Mesenchymal stem cell (in vitro differentiated cells and primary cell): ENCODE measurements at regions not wholly inside any gene's neighbourhood (a gene's known extent, or its start where the extent isn't known, plus 50 kb on each side); places are given as distances from the start of the nearest gene placed in this dataset.

ENCODE experiments used
- DNase-seq: peaks from one replicate; pipeline ENCODE4 v3.0.0-alpha.2; 2013
- H2AFZ ChIP-seq: one replicate; pipeline ENCODE4 v1.6.1; 2013; ENCODE audit warnings: low read depth, mild to moderate bottlenecking, control low read depth, inconsistent platforms, low read length, moderate library complexity
- H2AK5ac ChIP-seq: 2 replicates; pipeline ENCODE4 v1.6.1; 2013; ENCODE audit warnings: low read length, moderate library complexity, mild to moderate bottlenecking, inconsistent platforms; ENCODE audit not compliant: severe bottlenecking
- H2BK120ac ChIP-seq: one replicate; pipeline ENCODE4 v1.6.1; 2013; ENCODE audit warnings: low read depth, mild to moderate bottlenecking, inconsistent platforms, low read length, moderate library complexity
- H2BK12ac ChIP-seq, 2 experiments: one replicate each; pipeline ENCODE4 v1.6.1; 2013; ENCODE audit warnings: inconsistent platforms in 2 of 2, low read length in 2 of 2, mild to moderate bottlenecking in 2 of 2, moderate library complexity in 2 of 2, control low read depth in 1 of 2
- H2BK15ac ChIP-seq: one replicate; pipeline ENCODE4 v1.6.1; 2013; ENCODE audit warnings: mild to moderate bottlenecking, low read depth, inconsistent platforms; ENCODE audit not compliant: poor library complexity, severe bottlenecking
- H2BK5ac ChIP-seq: 2 replicates; pipeline ENCODE4 v1.6.1; 2013; ENCODE audit warnings: low read depth, mild to moderate bottlenecking, low read length, control low read depth, inconsistent platforms; ENCODE audit not compliant: poor library complexity, severe bottlenecking
- H3K14ac ChIP-seq, 2 experiments: one replicate each; pipeline ENCODE4 v1.6.1; 2013; ENCODE audit warnings: inconsistent platforms in 2 of 2, low read length in 2 of 2, control low read depth in 1 of 2, mild to moderate bottlenecking in 1 of 2, moderate library complexity in 1 of 2
- H3K18ac ChIP-seq, 2 experiments: one replicate each; pipeline ENCODE4 v1.6.1; 2013; ENCODE audit warnings: inconsistent platforms in 2 of 2, low read length in 2 of 2, control low read depth in 1 of 2, low read depth in 1 of 2, mild to moderate bottlenecking in 1 of 2
- H3K23ac ChIP-seq, 2 experiments: one replicate each; pipeline ENCODE4 v1.6.1; 2013; ENCODE audit warnings: inconsistent platforms in 2 of 2, low read length in 2 of 2, mild to moderate bottlenecking in 2 of 2, moderate library complexity in 2 of 2, control low read depth in 1 of 2
- H3K27ac ChIP-seq: 2 replicates; pipeline ENCODE4 v1.5.1; 2013; ENCODE audit warnings: mild to moderate bottlenecking, moderate library complexity, low read length, control low read depth, inconsistent platforms; ENCODE audit not compliant: poor library complexity, severe bottlenecking
- H3K27me3 ChIP-seq, 2 experiments: 2 replicates each; pipeline versions ENCODE4 v1.6.1 to v1.7.0; 2013; ENCODE audit warnings: low read length in 2 of 2, mild to moderate bottlenecking in 2 of 2, moderate library complexity in 2 of 2, control low read depth in 1 of 2, inconsistent platforms in 1 of 2; ENCODE audit not compliant: control insufficient read depth in 1 of 2, insufficient read depth in 1 of 2
- H3K36me3 ChIP-seq, 2 experiments: 2 replicates each; pipeline versions ENCODE4 v1.6.1 to v1.7.0; 2013; ENCODE audit warnings: low read length in 2 of 2, control low read depth in 1 of 2, inconsistent platforms in 1 of 2, low read depth in 1 of 2, mild to moderate bottlenecking in 1 of 2; ENCODE audit not compliant: insufficient read depth in 2 of 2, control insufficient read depth in 1 of 2
- H3K4ac ChIP-seq, 2 experiments: one replicate each; pipeline ENCODE4 v1.6.1; 2013; ENCODE audit warnings: inconsistent platforms in 2 of 2, low read length in 2 of 2, mild to moderate bottlenecking in 2 of 2, moderate library complexity in 2 of 2, control low read depth in 1 of 2, low read depth in 1 of 2
- H3K4me1 ChIP-seq: 2 replicates; pipeline ENCODE4 v1.6.1; 2013; ENCODE audit warnings: low read depth, low read length, control low read depth; ENCODE audit not compliant: control insufficient read depth, insufficient read depth
- H3K4me2 ChIP-seq: 2 replicates; pipeline ENCODE4 v1.6.1; 2013; ENCODE audit warnings: low read length, mild to moderate bottlenecking, inconsistent platforms; ENCODE audit not compliant: poor library complexity, severe bottlenecking
- H3K4me3 ChIP-seq, 2 experiments: 2 replicates each; pipeline versions ENCODE4 v1.5.1 to v1.7.0; 2013; ENCODE audit warnings: low read length in 2 of 2, mild to moderate bottlenecking in 2 of 2, control low read depth in 1 of 2, low read depth in 1 of 2; ENCODE audit not compliant: insufficient read depth in 1 of 2
- H3K79me1 ChIP-seq: replicated peaks from 2 replicates; pipeline ENCODE4 v1.6.1; 2013; ENCODE audit warnings: mild to moderate bottlenecking, control low read depth, low read length, inconsistent platforms; ENCODE audit not compliant: poor library complexity, severe bottlenecking
- H3K9ac ChIP-seq: 2 replicates; pipeline ENCODE4 v1.7.0; 2013; ENCODE audit warnings: mild to moderate bottlenecking, low read length, moderate library complexity
- H3K9me3 ChIP-seq: 2 replicates; pipeline ENCODE4 v1.7.0; 2013; ENCODE audit warnings: mild to moderate bottlenecking, low read length; ENCODE audit not compliant: control insufficient read depth
- H4K8ac ChIP-seq: one replicate; pipeline ENCODE4 v1.6.1; 2013; ENCODE audit warnings: inconsistent platforms, mild to moderate bottlenecking, low read length, moderate library complexity
- H4K91ac ChIP-seq: one replicate; pipeline ENCODE4 v1.6.1; 2013; ENCODE audit warnings: mild to moderate bottlenecking, low read length, inconsistent platforms
- WGBS: methylation state at CpG from one replicate; pipeline ENCODE4 v1.1.7; 2013; ENCODE audit warnings: mixed read lengths; 5-methylcytosine and 5-hydroxymethylcytosine counted together

- Histone ChIP-seq H3K9ac (no peak overlapping the region), H3K27me3 (no peaks in the 10 kb centered on the region), H3K79me1 (no peaks in the 10 kb centered on the region), H3K9me3 (no peaks in the 10 kb centered on the region), H2AFZ (no peak overlapping the region), H2AK5ac (no peak overlapping the region), H2BK120ac (no peak overlapping the region), H2BK5ac (no peak overlapping the region), H2BK15ac (no peak overlapping the region), H3K4ac (no peak overlapping the region), H3K4me1 (no peaks in the 10 kb centered on the region), H4K8ac (no peak overlapping the region), H3K23ac (no peak overlapping the region), H2BK12ac (no peak overlapping the region), H3K36me3 (no peaks in the 10 kb centered on the region), H4K91ac (no peak overlapping the region), H3K18ac (no peak overlapping the region), H3K27ac (no peak overlapping the region), H3K4me2 (no peak overlapping the region), H3K14ac (no peak overlapping the region), H3K4me3 (no peak overlapping the region)
- DNase-seq, result no peak
- no CpG with 5 or more reads among the region's 4 CpGs for WGBS
These were observed 314.9 kb upstream of the GRIA3 start for GRCh38 chrX:122869171-122869570.

- WGBS, result no CpG with 5 or more reads among the region's 2 CpGs
- DNase-seq, result no peak
These were observed 305.8 kb upstream of the GRIA3 start for GRCh38 chrX:122878269-122878668.

GRCh38 chrX:122880952-122881351 lies 303.1 kb upstream of the GRIA3 start:
- H3K23ac ChIP-seq, result no peak overlapping the region
- no peak overlapping the region for H3K27ac ChIP-seq
- no peak for DNase-seq
- H4K91ac ChIP-seq, result no peak overlapping the region
- H3K4ac ChIP-seq, result no peak overlapping the region
- no peak overlapping the region for H2BK120ac ChIP-seq
- H3K4me2 ChIP-seq, result no peak overlapping the region
- H3K9me3 ChIP-seq, result peaks cover 6% of the 10 kb centered on the region
- H2AFZ ChIP-seq, result no peak overlapping the region
- H3K4me3 ChIP-seq, result no peak overlapping the region
- H3K18ac ChIP-seq, result no peak overlapping the region
- 68% methylated on average over 3 of the region's 3 CpGs for WGBS
- H3K14ac ChIP-seq, result no peak overlapping the region
- no peak overlapping the region for H2BK12ac ChIP-seq
- no peaks in the 10 kb centered on the region for H3K79me1 ChIP-seq
- no peak overlapping the region for H4K8ac ChIP-seq
- H2AK5ac ChIP-seq, result no peak overlapping the region
- H2BK5ac ChIP-seq, result no peak overlapping the region
- H2BK15ac ChIP-seq, result no peak overlapping the region
- no peaks in the 10 kb centered on the region for H3K36me3 ChIP-seq
- no peaks in the 10 kb centered on the region for H3K27me3 ChIP-seq
- no peaks in the 10 kb centered on the region for H3K4me1 ChIP-seq
- no peak overlapping the region for H3K9ac ChIP-seq

More at GRCh38 chrX:122878269-122878668, 305.8 kb upstream of the GRIA3 start:
- no peak overlapping the region for H4K91ac ChIP-seq
- H2BK15ac ChIP-seq, result no peak overlapping the region
- H3K27ac ChIP-seq, result no peak overlapping the region
- H3K4me3 ChIP-seq, result no peak overlapping the region
- no peak overlapping the region for H3K14ac ChIP-seq
- H3K4me2 ChIP-seq, result no peak overlapping the region
- no peak overlapping the region for H2BK12ac ChIP-seq
- H2AFZ ChIP-seq, result no peak overlapping the region
- no peaks in the 10 kb centered on the region for H3K36me3 ChIP-seq
- no peak overlapping the region for H2BK120ac ChIP-seq
- no peak overlapping the region for H3K18ac ChIP-seq
- no peak overlapping the region for H2AK5ac ChIP-seq
- H3K4me1 ChIP-seq, result no peaks in the 10 kb centered on the region
- H3K4ac ChIP-seq, result no peak overlapping the region
- no peaks in the 10 kb centered on the region for H3K27me3 ChIP-seq
- H4K8ac ChIP-seq, result no peak overlapping the region
- no peak overlapping the region for H3K23ac ChIP-seq
- no peak overlapping the region for H3K9ac ChIP-seq
- no peaks in the 10 kb centered on the region for H3K79me1 ChIP-seq
- H3K9me3 ChIP-seq, result peaks cover 3% of the 10 kb centered on the region
- no peak overlapping the region for H2BK5ac ChIP-seq

- H3K36me3 ChIP-seq, result no peaks in the 10 kb centered on the region
- H3K79me1 ChIP-seq, result no peaks in the 10 kb centered on the region
- no peak overlapping the region for H2AFZ ChIP-seq
- no peak overlapping the region for H4K8ac ChIP-seq
- no peak overlapping the region for H2BK12ac ChIP-seq
- no peak overlapping the region for H3K27ac ChIP-seq
- no peak overlapping the region for H2BK120ac ChIP-seq
- H3K9me3 ChIP-seq, result peaks cover 3% of the 10 kb centered on the region
- no peaks in the 10 kb centered on the region for H3K4me1 ChIP-seq
- H3K27me3 ChIP-seq, result no peaks in the 10 kb centered on the region
- H3K18ac ChIP-seq, result no peak overlapping the region
- H3K9ac ChIP-seq, result no peak overlapping the region
- no peak overlapping the region for H3K14ac ChIP-seq
- no peak overlapping the region for H4K91ac ChIP-seq
- H2AK5ac ChIP-seq, result no peak overlapping the region
- H2BK15ac ChIP-seq, result no peak overlapping the region
- H3K4me2 ChIP-seq, result no peak overlapping the region
- DNase-seq, result no peak
- H3K23ac ChIP-seq, result no peak overlapping the region
- no peak overlapping the region for H3K4me3 ChIP-seq
- no peak overlapping the region for H2BK5ac ChIP-seq
- no peak overlapping the region for H3K4ac ChIP-seq
These were observed 293.3 kb upstream of the GRIA3 start for GRCh38 chrX:122890729-122891128.
